ENCODE measurements at regions not wholly inside any gene's neighbourhood (a gene's known extent, or its start where the extent isn't known, plus 50 kb on each side); places are given as distances from the start of the nearest gene placed in this dataset.

DNA sequence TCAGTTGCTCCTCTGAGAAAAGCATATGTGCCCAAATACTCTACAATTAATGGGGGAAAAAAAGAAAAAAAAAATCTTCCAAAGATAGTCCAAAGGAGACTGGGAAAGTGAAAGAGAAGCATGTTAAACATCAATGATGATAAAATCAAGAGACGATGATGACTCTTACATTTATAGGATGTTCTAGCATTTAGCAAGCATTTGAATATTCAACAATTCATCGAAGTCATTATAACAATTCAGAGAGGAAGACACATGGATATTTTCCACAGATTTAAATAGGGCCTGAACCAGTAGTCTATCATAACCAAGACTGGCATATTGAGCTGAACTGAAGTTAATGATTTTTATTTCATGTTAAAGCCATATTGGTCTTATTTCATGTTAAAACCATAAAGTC is 528.4 kb downstream of the INHBA start:
- no peak overlapping the region for H3K4me3 ChIP-seq
- DNase-seq (ENCODE audit: low spot score): no peak
- 93% methylated on average over 2 of the region's 2 CpGs for WGBS (ENCODE audit: low lambda C conversion rate, missing lambda C conversion rate)
- no peak overlapping the region for H3K27ac ChIP-seq
- H3K9me2 ChIP-seq (replicated peaks; ENCODE audit: insufficient read depth): no peaks in the 10 kb centered on the region
- H3K36me3 ChIP-seq (replicated peaks; ENCODE audit: insufficient read depth, low read depth): no peaks in the 10 kb centered on the region
- no peaks in the 10 kb centered on the region for H4K20me1 ChIP-seq (ENCODE audit: insufficient read depth, poor library complexity, severe bottlenecking)
- H3K4me1 ChIP-seq (ENCODE audit: insufficient read depth): no peaks in the 10 kb centered on the region
- H3K27me3 ChIP-seq: no peaks in the 10 kb centered on the region
- no peak for TF ChIP-seq EZH2 (IDR thresholded peaks at IDR 0.05; ENCODE audit: borderline replicate concordance)
- TF ChIP-seq EZH2phosphoT487 (IDR thresholded peaks at IDR 0.05; ENCODE audit: low read depth, severe bottlenecking, unreplicated experiment): no peak
- TF ChIP-seq, protein P1, sequence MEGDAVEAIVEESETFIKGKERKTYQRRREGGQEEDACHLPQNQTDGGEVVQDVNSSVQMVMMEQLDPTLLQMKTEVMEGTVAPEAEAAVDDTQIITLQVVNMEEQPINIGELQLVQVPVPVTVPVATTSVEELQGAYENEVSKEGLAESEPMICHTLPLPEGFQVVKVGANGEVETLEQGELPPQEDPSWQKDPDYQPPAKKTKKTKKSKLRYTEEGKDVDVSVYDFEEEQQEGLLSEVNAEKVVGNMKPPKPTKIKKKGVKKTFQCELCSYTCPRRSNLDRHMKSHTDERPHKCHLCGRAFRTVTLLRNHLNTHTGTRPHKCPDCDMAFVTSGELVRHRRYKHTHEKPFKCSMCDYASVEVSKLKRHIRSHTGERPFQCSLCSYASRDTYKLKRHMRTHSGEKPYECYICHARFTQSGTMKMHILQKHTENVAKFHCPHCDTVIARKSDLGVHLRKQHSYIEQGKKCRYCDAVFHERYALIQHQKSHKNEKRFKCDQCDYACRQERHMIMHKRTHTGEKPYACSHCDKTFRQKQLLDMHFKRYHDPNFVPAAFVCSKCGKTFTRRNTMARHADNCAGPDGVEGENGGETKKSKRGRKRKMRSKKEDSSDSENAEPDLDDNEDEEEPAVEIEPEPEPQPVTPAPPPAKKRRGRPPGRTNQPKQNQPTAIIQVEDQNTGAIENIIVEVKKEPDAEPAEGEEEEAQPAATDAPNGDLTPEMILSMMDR (IDR thresholded peaks at IDR 0.05; ENCODE audit: poor library complexity): no peak
- no peaks in the 10 kb centered on the region for H3K79me2 ChIP-seq
- no peak overlapping the region for H2AFZ ChIP-seq
- H3K9me3 ChIP-seq (ENCODE audit: low read depth): no peaks in the 10 kb centered on the region
- H3K4me2 ChIP-seq: no peak overlapping the region

DNA sequence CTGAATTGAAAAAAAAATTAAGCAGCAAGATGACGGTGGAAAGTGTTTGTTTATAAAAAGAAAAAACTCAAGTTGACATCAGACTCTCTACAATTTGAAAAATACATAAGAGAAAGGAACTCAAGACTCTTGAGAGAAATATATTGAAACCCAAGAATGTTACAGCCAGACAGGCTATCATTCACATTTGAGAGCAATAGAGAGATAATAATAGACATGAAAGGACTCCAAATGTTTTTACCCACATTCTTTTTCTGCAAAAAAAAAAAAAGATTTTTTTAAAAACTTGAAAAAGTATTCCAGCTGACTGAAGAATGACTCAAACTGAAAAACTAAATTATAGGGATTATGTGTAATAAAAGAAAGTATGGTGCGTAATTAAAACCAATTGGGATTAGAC is 532.4 kb downstream of the INHBA start:
- Histone ChIP-seq H4K20me1 (ENCODE audit: insufficient read depth, poor library complexity, severe bottlenecking) (no peaks in the 10 kb centered on the region), H3K4me2 (no peak overlapping the region), H3K36me3 (replicated peaks; ENCODE audit: insufficient read depth, low read depth) (no peaks in the 10 kb centered on the region), H3K9me3 (ENCODE audit: low read depth) (no peaks in the 10 kb centered on the region), H3K9me2 (replicated peaks; ENCODE audit: insufficient read depth) (no peaks in the 10 kb centered on the region), H3K79me2 (no peaks in the 10 kb centered on the region), H3K4me1 (ENCODE audit: insufficient read depth) (no peaks in the 10 kb centered on the region), H3K4me3 (no peak overlapping the region), H2AFZ (no peak overlapping the region), H3K27ac (no peak overlapping the region), H3K27me3 (no peaks in the 10 kb centered on the region)
- WGBS (ENCODE audit: low lambda C conversion rate, missing lambda C conversion rate): 82% methylated on average over 2 of the region's 2 CpGs
- DNase-seq (ENCODE audit: low spot score): no peak
- TF ChIP-seq EZH2 (IDR thresholded peaks at IDR 0.05; ENCODE audit: borderline replicate concordance): no peak
- TF ChIP-seq, protein P1 (IDR thresholded peaks at IDR 0.05; ENCODE audit: poor library complexity): no peak
- no peak for TF ChIP-seq EZH2phosphoT487 (IDR thresholded peaks at IDR 0.05; ENCODE audit: low read depth, severe bottlenecking, unreplicated experiment)

DNA sequence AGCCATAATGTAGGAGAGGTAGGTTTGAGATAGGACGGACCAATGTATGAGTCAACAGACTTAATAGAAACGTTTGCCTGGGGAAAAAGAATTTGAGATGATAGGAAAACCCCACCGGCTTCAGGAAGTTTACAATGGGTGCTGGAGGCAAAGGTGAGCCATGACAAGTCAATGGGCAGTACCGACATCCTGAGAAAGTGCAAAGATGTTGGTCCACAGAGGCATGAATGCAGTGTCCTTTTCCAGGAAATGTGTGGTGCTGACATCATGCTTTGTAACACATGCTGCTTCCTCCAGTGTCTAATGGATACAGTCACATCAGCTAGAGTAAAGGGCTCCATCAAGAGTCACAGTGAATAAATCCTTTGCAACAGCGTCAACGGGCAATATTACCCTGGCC is 533.6 kb downstream of the INHBA start:
- Histone ChIP-seq H3K27ac (no peak overlapping the region), H3K4me2 (no peak overlapping the region), H3K27me3 (no peaks in the 10 kb centered on the region), H3K9me3 (ENCODE audit: low read depth) (no peaks in the 10 kb centered on the region), H3K4me3 (no peak overlapping the region), H3K4me1 (ENCODE audit: insufficient read depth) (no peaks in the 10 kb centered on the region), H3K79me2 (no peaks in the 10 kb centered on the region), H2AFZ (no peak overlapping the region), H3K9me2 (replicated peaks; ENCODE audit: insufficient read depth) (no peaks in the 10 kb centered on the region), H4K20me1 (ENCODE audit: insufficient read depth, poor library complexity, severe bottlenecking) (no peaks in the 10 kb centered on the region), H3K36me3 (replicated peaks; ENCODE audit: insufficient read depth, low read depth) (no peaks in the 10 kb centered on the region)
- no peak for TF ChIP-seq EZH2phosphoT487 (IDR thresholded peaks at IDR 0.05; ENCODE audit: low read depth, severe bottlenecking, unreplicated experiment)
- TF ChIP-seq EZH2 (IDR thresholded peaks at IDR 0.05; ENCODE audit: borderline replicate concordance): no peak
- TF ChIP-seq, protein P1 (IDR thresholded peaks at IDR 0.05; ENCODE audit: poor library complexity): no peak
- DNase-seq (ENCODE audit: low spot score): no peak
- WGBS (ENCODE audit: low lambda C conversion rate, missing lambda C conversion rate): 84% methylated on average over 6 of the region's 6 CpGs

DNA sequence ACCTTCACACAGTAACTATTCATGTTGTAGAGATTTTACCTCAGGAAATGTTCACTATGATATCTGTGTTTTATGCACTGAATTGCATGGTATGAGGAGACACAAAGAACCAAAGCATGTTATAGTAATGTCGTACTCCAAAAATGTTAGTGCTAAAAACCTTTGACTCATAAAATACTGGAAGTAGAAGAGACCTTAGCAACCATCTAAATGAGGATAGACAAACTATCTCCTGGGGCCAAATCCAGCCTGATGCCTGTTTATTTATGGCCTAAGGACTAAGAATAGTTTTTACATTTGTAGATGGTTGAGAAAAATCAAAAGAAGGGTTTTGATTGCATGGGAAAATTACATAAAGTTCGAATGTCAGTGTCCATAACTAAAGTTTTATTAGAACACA is 535.1 kb downstream of the INHBA start:
- no peak overlapping the region for H2AFZ ChIP-seq
- no peaks in the 10 kb centered on the region for H3K9me2 ChIP-seq (replicated peaks; ENCODE audit: insufficient read depth)
- no peaks in the 10 kb centered on the region for H4K20me1 ChIP-seq (ENCODE audit: insufficient read depth, poor library complexity, severe bottlenecking)
- TF ChIP-seq, protein P1 (IDR thresholded peaks at IDR 0.05; ENCODE audit: poor library complexity): no peak
- TF ChIP-seq EZH2 (IDR thresholded peaks at IDR 0.05; ENCODE audit: borderline replicate concordance) (no peak), EZH2phosphoT487 (IDR thresholded peaks at IDR 0.05; ENCODE audit: low read depth, severe bottlenecking, unreplicated experiment) (no peak)
- H3K27ac ChIP-seq: no peak overlapping the region
- no peak overlapping the region for H3K4me3 ChIP-seq
- no peaks in the 10 kb centered on the region for H3K27me3 ChIP-seq
- no peaks in the 10 kb centered on the region for H3K9me3 ChIP-seq (ENCODE audit: low read depth)
- no peaks in the 10 kb centered on the region for H3K36me3 ChIP-seq (replicated peaks; ENCODE audit: insufficient read depth, low read depth)
- H3K79me2 ChIP-seq: no peaks in the 10 kb centered on the region
- no peak for DNase-seq (ENCODE audit: low spot score)
- no peaks in the 10 kb centered on the region for H3K4me1 ChIP-seq (ENCODE audit: insufficient read depth)
- no peak overlapping the region for H3K4me2 ChIP-seq
- 54% methylated on average over 2 of the region's 2 CpGs for WGBS (ENCODE audit: low lambda C conversion rate, missing lambda C conversion rate)
